Panc1 (cell line): ENCODE measurements at regions not wholly inside any gene's neighbourhood (a gene's known extent, or its start where the extent isn't known, plus 50 kb on each side); places are given as distances from the start of the nearest gene placed in this dataset.

Source experiments
- POLR2AphosphoS5 ChIP-seq: IDR thresholded peaks from 2 replicates; pipeline ENCODE4 v1.6.1; 2012; ENCODE audit warnings: mild to moderate bottlenecking, low read depth, low read length, moderate library complexity
- REST ChIP-seq, 2 experiments: IDR thresholded peaks; 2 replicates each; pipeline ENCODE4 v1.6.1; 2011 to 2012; ENCODE audit warnings: low read depth in 2 of 2, control low read depth in 1 of 2, low read length in 1 of 2, mild to moderate bottlenecking in 1 of 2, moderate library complexity in 1 of 2; ENCODE audit not compliant: insufficient read depth in 1 of 2
- TF ChIP-seq, protein P1 (sequence below): fragments of 450-650 bp; IDR thresholded peaks from 2 replicates; pipeline ENCODE4 v1.5.1; 2017; ENCODE audit warnings: mild to moderate bottlenecking

DNA sequence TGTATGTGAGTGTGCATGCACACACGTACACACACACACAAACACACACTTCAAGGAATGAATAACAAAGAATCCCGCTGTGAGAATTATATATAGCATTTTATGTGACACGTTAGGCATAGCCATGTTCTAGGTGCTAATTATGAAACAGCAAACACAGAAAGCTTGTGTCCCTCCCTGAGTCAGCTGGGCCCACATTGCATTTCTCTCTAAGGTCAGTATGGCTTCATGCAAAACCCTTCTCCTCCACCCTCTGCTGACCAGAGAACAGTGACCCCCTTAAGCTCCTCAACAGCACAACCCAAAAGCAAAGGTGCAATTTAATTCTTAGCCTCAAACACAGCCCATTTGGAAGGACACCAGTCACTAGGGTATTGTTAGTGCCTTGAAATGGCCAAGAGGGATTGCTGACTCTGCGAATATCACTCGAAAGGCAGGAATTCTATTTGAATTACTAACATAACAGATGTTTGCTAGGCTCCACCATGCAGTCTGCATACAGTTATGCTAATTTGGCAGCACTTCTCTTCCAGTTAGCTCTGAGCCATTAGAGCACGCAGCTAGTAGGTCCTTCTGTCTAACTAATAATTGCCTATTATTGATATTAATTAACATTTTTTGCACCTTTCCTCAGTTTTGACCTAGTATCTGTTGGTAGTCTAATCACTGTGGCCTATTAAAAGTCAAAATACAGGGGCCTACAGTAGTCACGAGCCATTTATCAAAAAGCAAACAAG lies 149.0 kb downstream of the LNPK start:
- TF ChIP-seq, protein P1, sequence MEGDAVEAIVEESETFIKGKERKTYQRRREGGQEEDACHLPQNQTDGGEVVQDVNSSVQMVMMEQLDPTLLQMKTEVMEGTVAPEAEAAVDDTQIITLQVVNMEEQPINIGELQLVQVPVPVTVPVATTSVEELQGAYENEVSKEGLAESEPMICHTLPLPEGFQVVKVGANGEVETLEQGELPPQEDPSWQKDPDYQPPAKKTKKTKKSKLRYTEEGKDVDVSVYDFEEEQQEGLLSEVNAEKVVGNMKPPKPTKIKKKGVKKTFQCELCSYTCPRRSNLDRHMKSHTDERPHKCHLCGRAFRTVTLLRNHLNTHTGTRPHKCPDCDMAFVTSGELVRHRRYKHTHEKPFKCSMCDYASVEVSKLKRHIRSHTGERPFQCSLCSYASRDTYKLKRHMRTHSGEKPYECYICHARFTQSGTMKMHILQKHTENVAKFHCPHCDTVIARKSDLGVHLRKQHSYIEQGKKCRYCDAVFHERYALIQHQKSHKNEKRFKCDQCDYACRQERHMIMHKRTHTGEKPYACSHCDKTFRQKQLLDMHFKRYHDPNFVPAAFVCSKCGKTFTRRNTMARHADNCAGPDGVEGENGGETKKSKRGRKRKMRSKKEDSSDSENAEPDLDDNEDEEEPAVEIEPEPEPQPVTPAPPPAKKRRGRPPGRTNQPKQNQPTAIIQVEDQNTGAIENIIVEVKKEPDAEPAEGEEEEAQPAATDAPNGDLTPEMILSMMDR: no peak
- TF ChIP-seq POLR2AphosphoS5 (no peak), REST (IDR thresholded peaks at IDR 0.05; ENCODE audit: insufficient read depth in 1 of 2, low read depth in 2 of 2, low read length in 1 of 2) (no peak)
